GM18507 (cell line): ENCODE measurements at regions not wholly inside any gene's neighbourhood (a gene's known extent, or its start where the extent isn't known, plus 50 kb on each side); places are given as distances from the start of the nearest gene placed in this dataset.

Experiments
- DNase-seq: peaks from one replicate; pipeline ENCODE4 v3.0.0; 2011; ENCODE audit warnings: low read depth; ENCODE audit not compliant: insufficient read length; ENCODE audit errors: extremely low spot score
- FAIRE-seq: peaks from 2 replicates; lab custom pipeline; 2011; peaks lifted over from hg19 to GRCh38; lab: Jason Lieb, UNC

DNA sequence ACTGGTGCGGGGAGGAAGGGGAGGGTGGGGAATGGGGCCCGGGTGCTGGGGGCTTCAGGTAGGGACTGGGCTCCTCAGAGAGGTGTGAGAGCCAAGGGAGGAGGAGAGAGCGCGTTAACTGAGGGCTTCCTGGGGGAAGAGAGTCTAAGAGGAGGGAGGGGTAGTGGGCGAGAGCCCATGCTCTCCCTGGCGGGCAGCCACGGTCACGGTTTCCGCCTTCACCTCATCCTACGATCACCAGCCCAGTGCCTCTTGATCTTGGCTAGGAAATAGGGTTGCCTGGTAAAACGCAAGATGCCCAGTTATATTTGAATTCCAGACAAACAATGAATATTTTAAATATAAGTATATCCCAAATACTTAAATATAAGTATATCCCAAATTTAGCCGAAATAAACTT is 60.8 kb upstream of the GRPEL1 start:
- no peak for DNase-seq

DNA sequence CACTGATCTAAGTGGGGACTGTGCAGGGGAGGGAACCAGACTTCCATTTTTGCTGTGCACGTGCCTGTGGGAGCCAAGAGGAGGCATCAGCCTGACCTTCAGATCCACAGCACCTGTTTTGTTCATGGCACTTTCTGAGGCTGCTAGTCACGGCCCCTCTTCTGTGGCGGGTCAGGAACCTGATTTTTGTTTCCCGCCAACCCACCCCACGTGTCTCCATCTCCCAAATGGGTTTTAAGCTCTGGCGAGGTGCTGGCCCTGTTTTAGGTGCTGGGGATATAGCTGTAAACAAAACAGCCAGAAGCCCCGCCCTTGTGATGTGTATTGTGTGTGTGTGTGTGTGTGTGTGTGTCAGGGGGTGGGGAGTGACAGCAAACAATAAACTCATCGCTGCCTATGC is 60.4 kb upstream of the GRPEL1 start:
- DNase-seq, result no peak
- FAIRE-seq, result no peak

More for the DNA sequence above, 60.8 kb upstream of the GRPEL1 start:
- FAIRE-seq, result no peak

DNA sequence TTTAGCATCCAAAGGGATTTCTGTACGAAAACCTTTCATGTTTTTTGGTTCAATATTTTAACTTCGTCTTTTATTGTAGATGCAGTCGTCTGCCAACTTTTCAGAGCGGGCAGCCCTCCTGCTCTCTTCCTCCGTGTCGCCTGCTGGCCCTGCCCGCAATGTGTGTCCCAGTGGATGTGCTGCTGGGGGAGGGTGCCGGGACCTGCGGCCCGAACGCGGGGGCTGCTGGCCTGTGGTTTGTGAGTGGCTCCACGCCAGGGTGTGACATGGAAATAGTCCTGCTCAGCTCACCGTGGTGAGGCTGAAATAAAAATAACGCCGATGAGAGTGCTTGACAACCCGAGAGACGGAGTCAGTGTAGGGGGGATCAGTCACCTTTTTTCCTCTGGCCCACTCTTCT is 59.7 kb upstream of the GRPEL1 start:
- no peak for FAIRE-seq
- no peak for DNase-seq

DNA sequence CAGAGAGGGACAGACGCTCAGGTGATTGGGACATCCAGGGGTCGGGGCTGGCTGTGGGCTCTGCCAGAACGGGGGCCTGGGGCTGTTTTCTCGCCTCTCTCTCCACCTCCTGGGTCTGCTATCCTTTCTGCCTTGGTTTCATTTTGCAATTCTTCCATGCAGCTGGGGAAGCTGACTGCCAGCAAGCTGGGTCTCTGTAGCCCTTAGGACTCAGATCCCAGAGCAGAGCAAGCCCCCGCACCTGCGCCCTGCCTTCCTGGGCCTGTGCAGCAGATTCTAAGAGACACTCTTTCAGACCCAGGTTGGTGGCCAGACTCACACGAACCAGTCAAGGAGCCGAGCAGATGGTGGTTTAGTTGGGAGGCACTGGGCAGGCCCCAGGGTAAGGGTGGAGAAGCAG is 59.1 kb upstream of the GRPEL1 start:
- FAIRE-seq (no peak), DNase-seq (no peak)

DNA sequence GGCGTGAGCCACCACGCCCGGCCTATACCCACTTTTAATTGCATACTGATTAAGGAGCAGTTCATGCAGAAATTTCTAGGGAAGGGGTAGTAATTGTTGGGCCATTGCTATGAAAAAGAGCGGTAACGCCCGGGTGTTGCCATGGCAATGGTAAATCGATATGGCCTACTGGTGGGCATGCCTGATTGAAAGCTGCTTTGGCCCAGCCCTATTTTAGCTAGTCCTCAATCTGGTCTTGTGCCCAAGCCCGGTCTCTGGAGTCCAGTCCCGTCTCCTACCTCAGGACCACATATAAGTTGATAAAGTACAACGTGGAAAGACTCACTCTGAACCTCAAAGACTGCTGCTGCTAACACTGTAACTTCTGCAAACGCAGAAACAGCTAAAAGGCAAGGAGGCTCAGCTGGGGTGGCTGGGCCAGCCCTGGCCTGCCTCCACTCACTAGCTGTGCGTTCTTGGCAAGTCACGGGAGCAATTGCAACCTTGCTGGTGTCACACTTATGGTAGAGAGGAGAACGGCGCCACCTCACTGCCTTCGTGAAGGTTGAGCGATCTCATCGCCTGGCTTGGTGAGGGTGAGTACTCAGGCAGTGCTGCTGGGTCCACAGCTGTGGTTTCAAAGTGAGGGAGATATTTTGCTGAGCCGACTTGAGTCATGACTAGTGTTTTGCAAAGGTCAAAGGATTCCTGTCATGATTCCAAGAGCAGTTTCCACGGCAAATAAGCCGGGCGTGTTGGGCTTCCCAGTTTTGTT is 57.0 kb upstream of the GRPEL1 start:
- DNase-seq (no peak), FAIRE-seq (no peak)

DNA sequence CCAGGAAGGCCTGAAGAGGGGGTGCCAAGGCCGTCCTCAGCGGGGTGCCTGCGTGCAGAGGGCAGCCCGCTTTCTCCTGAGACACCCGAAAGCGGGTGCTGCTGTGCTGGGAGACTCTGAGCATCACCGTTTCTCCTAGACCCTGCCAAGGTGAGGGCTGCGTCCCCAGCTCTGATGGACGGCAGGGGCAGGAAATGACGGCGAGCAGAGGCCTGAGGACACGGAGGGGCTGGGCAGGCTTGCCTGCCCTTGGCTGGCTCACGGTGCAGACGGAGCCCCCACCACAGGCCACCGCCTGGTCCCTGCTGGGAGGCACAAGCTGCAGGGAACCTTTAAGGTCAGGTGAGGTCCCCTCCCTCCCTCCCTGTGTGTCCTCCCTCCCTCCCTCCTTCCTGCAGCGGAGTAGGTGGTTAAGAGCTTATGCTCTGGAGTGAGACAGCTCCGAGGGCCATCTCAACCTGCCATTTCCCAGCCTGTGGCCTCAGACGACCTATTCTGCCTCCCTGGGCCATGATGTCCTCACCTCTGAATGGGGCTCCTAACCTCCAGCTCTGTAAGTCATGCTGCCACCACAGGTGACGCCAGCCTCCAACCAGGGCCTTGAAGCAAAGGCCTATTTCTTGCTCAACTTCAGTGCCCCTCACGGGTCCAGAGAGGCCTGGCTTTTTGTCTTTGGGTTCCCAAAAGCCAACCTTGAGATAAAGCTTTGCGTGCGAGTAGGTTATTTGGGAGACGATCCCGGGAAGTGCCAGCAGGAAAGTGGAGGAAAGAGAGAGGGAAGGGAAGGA is 54.2 kb upstream of the GRPEL1 start:
- no peak for DNase-seq
- no peak for FAIRE-seq

DNA sequence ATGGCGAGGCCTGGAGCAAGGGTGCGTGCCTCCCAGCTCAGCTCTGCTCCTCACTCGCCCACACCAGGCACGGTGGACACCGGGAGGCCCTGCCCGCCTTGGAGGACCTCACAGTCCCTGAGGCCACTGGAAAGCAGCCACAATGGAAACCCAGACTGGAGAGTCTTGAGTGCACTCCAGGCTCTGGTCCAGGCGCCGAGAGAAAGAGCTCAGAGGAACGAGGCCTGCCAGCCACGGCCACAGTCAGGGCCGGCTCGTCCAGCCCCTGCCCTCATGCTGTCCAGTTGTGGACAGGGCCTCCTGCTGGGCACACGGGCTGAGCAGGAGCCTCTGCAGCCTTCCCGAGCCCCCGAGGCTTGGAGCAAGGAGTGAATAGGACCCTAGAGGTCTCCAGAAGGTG is 53.3 kb upstream of the GRPEL1 start:
- FAIRE-seq (no peak), DNase-seq (no peak)

DNA sequence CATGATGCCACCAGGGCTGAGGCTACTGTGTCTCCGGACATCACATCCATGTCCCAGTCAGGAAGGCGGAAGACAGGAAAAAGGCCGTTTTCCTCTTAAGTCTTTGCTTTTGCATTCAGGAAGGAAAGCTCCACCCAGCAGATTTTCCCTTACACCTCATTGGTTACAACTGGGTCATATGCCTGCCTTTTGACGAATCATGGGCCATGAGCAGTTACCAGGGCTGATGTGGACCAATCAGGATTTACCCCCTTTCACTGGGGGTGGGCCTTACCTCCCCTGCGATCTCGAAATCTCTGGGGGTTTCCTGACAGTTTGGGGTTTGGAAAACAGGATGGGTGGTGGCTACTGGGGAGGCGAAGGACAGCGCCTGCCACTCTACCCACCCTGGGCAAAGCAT is 52.5 kb upstream of the GRPEL1 start:
- FAIRE-seq, result no peak
- no peak for DNase-seq

DNA sequence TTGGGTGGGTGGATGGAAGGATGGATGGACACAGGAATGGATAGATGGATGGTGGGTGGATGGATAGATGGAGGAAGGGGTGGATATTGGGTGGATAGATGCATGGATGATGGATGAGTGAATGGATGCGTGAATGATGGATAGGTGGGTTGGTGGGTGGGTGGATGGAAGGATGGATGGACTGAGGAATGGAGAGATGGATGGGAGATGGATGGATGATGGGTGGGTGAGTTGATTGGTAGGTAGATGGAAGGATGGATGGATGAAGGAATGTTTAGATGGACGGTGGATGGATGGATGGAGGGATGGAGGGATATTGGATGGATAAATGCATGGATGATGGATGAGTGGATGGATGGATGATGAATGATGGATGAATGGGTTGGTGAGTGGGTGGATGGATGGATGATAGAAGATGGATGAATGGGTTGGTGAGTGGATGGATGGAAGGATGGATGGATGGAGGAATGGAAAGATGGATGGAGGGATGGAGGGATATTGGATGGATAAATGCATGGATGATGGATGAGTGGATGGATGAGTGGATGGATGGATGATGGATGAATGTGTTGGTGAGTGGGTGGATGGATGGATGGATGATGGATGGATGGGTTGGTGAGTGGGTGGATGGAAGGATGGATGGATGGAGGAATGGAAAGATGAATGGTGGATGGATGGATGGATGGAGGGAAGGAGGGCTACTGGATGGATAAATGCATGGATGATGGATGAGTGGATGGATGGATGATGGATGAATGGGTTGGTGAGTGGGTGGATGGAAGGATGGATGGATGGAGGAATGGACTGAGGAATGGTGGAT is 50.4 kb upstream of the GRPEL1 start:
- DNase-seq (no peak), FAIRE-seq (no peak)
